GM20000 (cell line): ENCODE measurements at regions not wholly inside any gene's neighbourhood (a gene's known extent, or its start where the extent isn't known, plus 50 kb on each side); places are given as distances from the start of the nearest gene placed in this dataset.
"Not testable (repeated sequence)": the region's sequence is repeated elsewhere in the genome, so short reads cannot be mapped to it uniquely, and the experiment has no call there.

Experiments used
- DNase-seq: peaks from one replicate; pipeline ENCODE4 v3.0.0; 2012; ENCODE audit warnings: low spot score
- TF ChIP-seq, protein P1 (sequence below): IDR thresholded peaks from 2 replicates; pipeline ENCODE4 v1.5.1; 2012; ENCODE audit warnings: mild to moderate bottlenecking, control low read depth; ENCODE audit errors: extremely low read depth, missing control alignments

DNA sequence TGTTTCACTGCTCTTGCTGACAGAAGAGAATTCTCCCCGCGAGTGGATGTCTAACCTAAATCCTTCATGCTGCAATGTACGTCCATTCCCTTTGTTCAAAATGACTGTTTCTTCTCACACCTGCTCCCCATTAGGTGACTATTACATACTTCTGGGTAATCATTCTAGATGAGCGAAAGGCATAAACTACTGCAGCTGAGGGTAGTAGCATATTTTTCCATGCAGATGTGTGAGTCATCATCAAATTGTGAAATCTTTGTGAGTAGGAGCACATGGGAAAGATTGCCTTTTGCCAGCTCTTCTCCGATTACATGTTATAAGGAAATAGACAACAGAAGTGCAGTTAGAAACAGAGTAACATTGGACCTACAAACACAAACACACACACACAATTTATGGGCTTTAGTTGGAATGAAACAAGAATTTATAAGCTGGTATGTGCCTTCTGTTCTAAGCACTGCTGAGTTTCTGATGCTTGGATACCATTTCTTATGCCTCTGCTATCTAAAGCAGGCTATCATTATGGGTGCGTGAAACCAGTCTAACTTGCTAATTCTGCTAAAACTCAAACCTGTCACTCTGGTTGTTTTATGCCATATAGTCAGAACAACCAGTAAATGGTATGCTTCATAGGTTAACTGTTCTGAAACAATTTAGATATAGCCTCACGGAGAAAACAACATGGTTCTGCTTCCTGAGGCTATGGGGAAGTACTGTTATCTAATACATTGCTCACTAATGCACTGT lies 346.9 kb upstream of the PSMD7 start:
- no peak for DNase-seq

GRCh38 chr16:73945631-73946030 lies 351.0 kb upstream of the PSMD7 start:
- DNase-seq = no peak
- TF ChIP-seq, protein P1, sequence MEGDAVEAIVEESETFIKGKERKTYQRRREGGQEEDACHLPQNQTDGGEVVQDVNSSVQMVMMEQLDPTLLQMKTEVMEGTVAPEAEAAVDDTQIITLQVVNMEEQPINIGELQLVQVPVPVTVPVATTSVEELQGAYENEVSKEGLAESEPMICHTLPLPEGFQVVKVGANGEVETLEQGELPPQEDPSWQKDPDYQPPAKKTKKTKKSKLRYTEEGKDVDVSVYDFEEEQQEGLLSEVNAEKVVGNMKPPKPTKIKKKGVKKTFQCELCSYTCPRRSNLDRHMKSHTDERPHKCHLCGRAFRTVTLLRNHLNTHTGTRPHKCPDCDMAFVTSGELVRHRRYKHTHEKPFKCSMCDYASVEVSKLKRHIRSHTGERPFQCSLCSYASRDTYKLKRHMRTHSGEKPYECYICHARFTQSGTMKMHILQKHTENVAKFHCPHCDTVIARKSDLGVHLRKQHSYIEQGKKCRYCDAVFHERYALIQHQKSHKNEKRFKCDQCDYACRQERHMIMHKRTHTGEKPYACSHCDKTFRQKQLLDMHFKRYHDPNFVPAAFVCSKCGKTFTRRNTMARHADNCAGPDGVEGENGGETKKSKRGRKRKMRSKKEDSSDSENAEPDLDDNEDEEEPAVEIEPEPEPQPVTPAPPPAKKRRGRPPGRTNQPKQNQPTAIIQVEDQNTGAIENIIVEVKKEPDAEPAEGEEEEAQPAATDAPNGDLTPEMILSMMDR = no peak

More for the DNA sequence above, 346.9 kb upstream of the PSMD7 start:
- TF ChIP-seq, protein P1 = no peak

GRCh38 chr16:73943184-73943583 lies 353.4 kb upstream of the PSMD7 start:
- DNase-seq = not testable (repeated sequence)

DNA sequence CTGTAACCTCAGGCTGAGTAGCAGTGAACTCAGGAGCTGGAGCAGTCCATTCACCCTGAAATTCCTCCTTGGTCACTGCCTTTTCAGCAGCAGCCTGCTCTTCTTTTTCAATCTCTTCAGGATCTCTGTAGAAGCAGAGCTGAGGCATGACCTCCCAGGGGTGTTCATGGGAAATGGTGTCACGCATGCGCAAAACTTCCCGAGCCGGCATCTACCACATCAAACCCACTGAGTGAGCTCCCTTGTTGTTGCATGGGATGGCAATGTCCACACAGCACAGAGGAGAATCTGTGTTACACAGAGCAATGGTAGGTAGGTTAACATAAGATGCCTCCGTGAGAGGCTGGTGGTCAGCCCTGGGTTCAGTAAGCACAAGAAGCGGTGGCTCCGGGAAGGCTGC lies 355.8 kb upstream of the PSMD7 start:
- not testable (repeated sequence) for DNase-seq

- TF ChIP-seq, protein P1 = no peak
- no peak for DNase-seq
Measured at GRCh38 chr16:73923951-73924350, 372.7 kb upstream of the PSMD7 start.

- TF ChIP-seq, protein P1 = no peak
- no peak for DNase-seq
Measured at GRCh38 chr16:73921295-73921694, 375.3 kb upstream of the PSMD7 start.

DNA sequence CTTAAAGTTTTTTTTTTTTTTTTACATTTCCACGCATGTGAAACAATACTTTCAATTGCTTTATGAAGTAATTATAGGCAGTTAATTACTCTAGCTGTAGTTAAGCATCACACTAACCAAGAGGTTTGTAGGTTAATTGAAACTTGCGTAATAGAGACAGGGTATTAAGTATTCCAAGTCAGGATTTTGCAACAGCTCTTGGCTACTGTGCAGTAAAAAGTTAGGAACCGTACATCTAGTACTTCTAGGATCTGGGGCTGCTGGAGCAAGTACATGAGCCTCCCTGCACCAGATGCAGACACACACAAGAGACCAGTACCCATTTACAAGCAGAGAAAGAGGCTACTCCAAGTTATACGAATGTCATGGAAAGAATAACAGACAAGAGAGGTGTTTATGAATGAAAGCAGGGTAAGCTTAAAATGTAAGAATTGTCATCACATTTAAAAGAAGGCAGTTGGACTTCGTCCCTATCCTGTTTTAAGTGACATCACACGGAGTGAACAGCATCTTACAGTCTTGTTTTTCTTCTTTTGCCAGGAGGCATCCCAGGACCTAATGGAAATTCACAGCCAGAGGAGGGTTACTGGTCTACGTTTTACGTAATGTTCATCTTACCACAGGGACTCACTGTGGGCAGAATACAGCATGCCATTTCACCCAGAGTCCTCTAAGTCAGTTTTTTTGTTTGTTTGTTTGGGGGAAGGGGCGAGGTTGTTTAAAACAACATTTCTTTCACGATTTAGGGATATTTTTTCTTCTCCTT lies 379.6 kb upstream of the PSMD7 start:
- DNase-seq = no peak
- TF ChIP-seq, protein P1 = no peak

GRCh38 chr16:73915935-73916334 lies 380.7 kb upstream of the PSMD7 start:
- no peak for DNase-seq
- TF ChIP-seq, protein P1 = no peak
